Testis (tissue), 2 donors: ENCODE measurements at regions not wholly inside any gene's neighbourhood (a gene's known extent, or its start where the extent isn't known, plus 50 kb on each side); places are given as distances from the start of the nearest gene placed in this dataset.

Experiments used
- DNase-seq: peaks from one replicate; pipeline ENCODE4 v3.0.0-alpha.2; 2019
- H3K27ac ChIP-seq, 2 donors: fragments of 200-600 bp; sonication (generic); one replicate each; pipeline ENCODE4 v1.5.1; 2019
- H3K27me3 ChIP-seq: fragments of 200-600 bp; sonication (generic); one replicate; pipeline ENCODE4 v1.5.1; 2019
- H3K36me3 ChIP-seq: fragments of 200-600 bp; sonication (generic); one replicate; pipeline ENCODE4 v1.5.1; 2017; ENCODE audit warnings: low read depth; ENCODE audit errors: missing control alignments
- H3K4me1 ChIP-seq: fragments of 200-600 bp; sonication (generic); one replicate; pipeline ENCODE4 v1.5.1; 2019
- H3K4me3 ChIP-seq, 2 donors: fragments of 200-600 bp; sonication (generic); one replicate each; pipeline ENCODE4 v1.5.1; 2017 to 2019
- H3K9me3 ChIP-seq: fragments of 200-600 bp; sonication (generic); one replicate; pipeline ENCODE4 v1.5.1; 2017
- CTCF ChIP-seq, 3 experiments: fragments of 450-650 bp in 2 of 3; fragments of 200-600 bp in 1 of 3; sonication (generic) in 1 of 3; IDR thresholded peaks; one replicate each; pipeline ENCODE4 v1.5.1; 2016 to 2019; ENCODE audit warnings: antibody characterized with exemption in 3 of 3, mild to moderate bottlenecking in 2 of 3, moderate library complexity in 1 of 3
- POLR2A ChIP-seq: fragments of 450-650 bp; IDR thresholded peaks from one replicate; pipeline ENCODE4 v1.6.1; 2017; ENCODE audit warnings: antibody characterized with exemption, mild to moderate bottlenecking, moderate library complexity
- WGBS, 2 donors: methylation state at CpG; one replicate each; pipeline ENCODE4 v1.1.5; 2018; 5-methylcytosine and 5-hydroxymethylcytosine counted together
- intact Hi-C: fragments of 100-400 bp; cut with DNase I; formaldehyde crosslinking; loops from one replicate; pipeline ENCODE4 v1.15.1; 2023; ENCODE audit warnings: low total_unique reads

GRCh38 chr10:114723991-114724715 lies 66.1 kb upstream of the ABLIM1 start:
- H3K4me3 ChIP-seq, result no peak overlapping the region
- DNase-seq, result no peak
- no peaks in the 10 kb centered on the region for H3K9me3 ChIP-seq
- TF ChIP-seq CTCF (IDR thresholded peaks at IDR 0.05), result no peak
- TF ChIP-seq POLR2A, result no peak
- H3K27ac ChIP-seq, result no peak overlapping the region
- no peaks in the 10 kb centered on the region for H3K4me1 ChIP-seq
- no peaks in the 10 kb centered on the region for H3K36me3 ChIP-seq
- intact Hi-C loops, result no loop called here
- 92 to 95% methylated on average over 3 of the region's 3 CpGs for WGBS, 2 donors
- H3K27me3 ChIP-seq, result no peaks in the 10 kb centered on the region

- DNase-seq, result no peak
- no peaks in the 10 kb centered on the region for H3K36me3 ChIP-seq
- intact Hi-C loops, result no loop called here
- no peaks in the 10 kb centered on the region for H3K9me3 ChIP-seq
- H3K4me1 ChIP-seq, result no peaks in the 10 kb centered on the region
- no peak overlapping the region for H3K4me3 ChIP-seq
- H3K27ac ChIP-seq, result no peak overlapping the region
- no peak for TF ChIP-seq POLR2A
- TF ChIP-seq CTCF (IDR thresholded peaks at IDR 0.05), result no peak
- no peaks in the 10 kb centered on the region for H3K27me3 ChIP-seq
- WGBS, 2 donors, result 90 to 94% methylated on average over 3 of the region's 3 CpGs
Observed at GRCh38 chr10:114724716-114725106, 66.6 kb upstream of the ABLIM1 start.

- Histone ChIP-seq H3K4me1 (no peaks in the 10 kb centered on the region), H3K36me3 (no peaks in the 10 kb centered on the region), H3K27ac (no peak overlapping the region), H3K4me3 (no peak overlapping the region), H3K27me3 (no peaks in the 10 kb centered on the region), H3K9me3 (no peaks in the 10 kb centered on the region)
- no peak for DNase-seq
- intact Hi-C loops, result no loop called here
- TF ChIP-seq POLR2A (no peak), CTCF (IDR thresholded peaks at IDR 0.05) (no peak)
- 85 to 92% methylated on average over 3 of the region's 3 CpGs for WGBS, 2 donors
Observed at GRCh38 chr10:114726820-114727271, 68.8 kb upstream of the ABLIM1 start.

GRCh38 chr10:114728325-114728724 lies 70.2 kb upstream of the ABLIM1 start:
- TF ChIP-seq CTCF (IDR thresholded peaks at IDR 0.05), result no peak
- TF ChIP-seq POLR2A, result no peak
- no peak overlapping the region for H3K4me3 ChIP-seq
- H3K4me1 ChIP-seq, result no peaks in the 10 kb centered on the region
- no peak for DNase-seq
- H3K36me3 ChIP-seq, result no peaks in the 10 kb centered on the region
- intact Hi-C loops, result no loop called here
- H3K27me3 ChIP-seq, result no peaks in the 10 kb centered on the region
- H3K9me3 ChIP-seq, result no peaks in the 10 kb centered on the region
- H3K27ac ChIP-seq, result no peak overlapping the region
- 97% methylated on average over 4 of the region's 4 CpGs for WGBS, 2 donors

GRCh38 chr10:114729103-114729659 lies 71.1 kb upstream of the ABLIM1 start:
- TF ChIP-seq CTCF (IDR thresholded peaks at IDR 0.05), result no peak
- TF ChIP-seq POLR2A, result no peak
- intact Hi-C loops, result no loop called here
- WGBS, 2 donors, result 82 to 87% methylated on average over 3 of the region's 3 CpGs
- Histone ChIP-seq H3K4me1 (no peaks in the 10 kb centered on the region), H3K36me3 (no peaks in the 10 kb centered on the region), H3K27ac (no peak overlapping the region), H3K27me3 (no peaks in the 10 kb centered on the region), H3K4me3 (no peak overlapping the region), H3K9me3 (no peaks in the 10 kb centered on the region)
- no peak for DNase-seq
